ENCODE measurements at regions not wholly inside any gene's neighbourhood (a gene's known extent, or its start where the extent isn't known, plus 50 kb on each side); places are given as distances from the start of the nearest gene placed in this dataset.

GRCh38 chr14:53331247-53331646 lies 178.1 kb upstream of the DDHD1 start:
- TF ChIP-seq MAFK (IDR thresholded peaks at IDR 0.05; ENCODE audit: partially characterized antibody) (no peak), ESRRA (IDR thresholded peaks at IDR 0.05; ENCODE audit: borderline replicate concordance, low read length) (no peak), POLR2A (IDR thresholded peaks at IDR 0.05; ENCODE audit: low read length) (no peak), MAX (IDR thresholded peaks at IDR 0.05) (no peak)
- TF ChIP-seq, protein P1, sequence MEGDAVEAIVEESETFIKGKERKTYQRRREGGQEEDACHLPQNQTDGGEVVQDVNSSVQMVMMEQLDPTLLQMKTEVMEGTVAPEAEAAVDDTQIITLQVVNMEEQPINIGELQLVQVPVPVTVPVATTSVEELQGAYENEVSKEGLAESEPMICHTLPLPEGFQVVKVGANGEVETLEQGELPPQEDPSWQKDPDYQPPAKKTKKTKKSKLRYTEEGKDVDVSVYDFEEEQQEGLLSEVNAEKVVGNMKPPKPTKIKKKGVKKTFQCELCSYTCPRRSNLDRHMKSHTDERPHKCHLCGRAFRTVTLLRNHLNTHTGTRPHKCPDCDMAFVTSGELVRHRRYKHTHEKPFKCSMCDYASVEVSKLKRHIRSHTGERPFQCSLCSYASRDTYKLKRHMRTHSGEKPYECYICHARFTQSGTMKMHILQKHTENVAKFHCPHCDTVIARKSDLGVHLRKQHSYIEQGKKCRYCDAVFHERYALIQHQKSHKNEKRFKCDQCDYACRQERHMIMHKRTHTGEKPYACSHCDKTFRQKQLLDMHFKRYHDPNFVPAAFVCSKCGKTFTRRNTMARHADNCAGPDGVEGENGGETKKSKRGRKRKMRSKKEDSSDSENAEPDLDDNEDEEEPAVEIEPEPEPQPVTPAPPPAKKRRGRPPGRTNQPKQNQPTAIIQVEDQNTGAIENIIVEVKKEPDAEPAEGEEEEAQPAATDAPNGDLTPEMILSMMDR (IDR thresholded peaks at IDR 0.05) = no peak

All from A549 (cell line).